ENCODE measurements at regions not wholly inside any gene's neighbourhood (a gene's known extent, or its start where the extent isn't known, plus 50 kb on each side); places are given as distances from the start of the nearest gene placed in this dataset.

DNA sequence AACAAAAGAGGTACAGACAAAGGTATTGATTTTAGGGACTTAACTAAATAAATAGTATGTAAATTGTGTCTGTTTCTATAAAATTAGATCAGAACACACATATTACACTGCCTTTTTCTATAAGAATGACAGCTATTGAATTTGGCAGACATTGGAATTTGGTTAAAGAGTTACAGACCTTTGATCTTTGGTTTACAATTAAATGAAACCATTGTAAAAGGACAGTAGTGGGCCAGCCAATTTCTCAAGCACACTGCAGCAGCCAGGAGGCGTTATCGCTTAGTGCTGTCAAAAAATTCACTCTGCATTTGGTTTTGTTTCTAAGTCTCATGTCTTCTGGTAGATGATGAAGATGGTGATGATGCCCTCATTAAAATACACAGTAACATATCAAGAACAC, 175.9 kb downstream of the NR4A2 start:
- no peak for TF ChIP-seq POLR2A (IDR thresholded peaks at IDR 0.05)
- TF ChIP-seq, protein P1, sequence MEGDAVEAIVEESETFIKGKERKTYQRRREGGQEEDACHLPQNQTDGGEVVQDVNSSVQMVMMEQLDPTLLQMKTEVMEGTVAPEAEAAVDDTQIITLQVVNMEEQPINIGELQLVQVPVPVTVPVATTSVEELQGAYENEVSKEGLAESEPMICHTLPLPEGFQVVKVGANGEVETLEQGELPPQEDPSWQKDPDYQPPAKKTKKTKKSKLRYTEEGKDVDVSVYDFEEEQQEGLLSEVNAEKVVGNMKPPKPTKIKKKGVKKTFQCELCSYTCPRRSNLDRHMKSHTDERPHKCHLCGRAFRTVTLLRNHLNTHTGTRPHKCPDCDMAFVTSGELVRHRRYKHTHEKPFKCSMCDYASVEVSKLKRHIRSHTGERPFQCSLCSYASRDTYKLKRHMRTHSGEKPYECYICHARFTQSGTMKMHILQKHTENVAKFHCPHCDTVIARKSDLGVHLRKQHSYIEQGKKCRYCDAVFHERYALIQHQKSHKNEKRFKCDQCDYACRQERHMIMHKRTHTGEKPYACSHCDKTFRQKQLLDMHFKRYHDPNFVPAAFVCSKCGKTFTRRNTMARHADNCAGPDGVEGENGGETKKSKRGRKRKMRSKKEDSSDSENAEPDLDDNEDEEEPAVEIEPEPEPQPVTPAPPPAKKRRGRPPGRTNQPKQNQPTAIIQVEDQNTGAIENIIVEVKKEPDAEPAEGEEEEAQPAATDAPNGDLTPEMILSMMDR (IDR thresholded peaks at IDR 0.05): peak in 4 of 5 experiments; percentile 7 to 31 (median 24)
